ENCODE measurements at regions not wholly inside any gene's neighbourhood (a gene's known extent, or its start where the extent isn't known, plus 50 kb on each side); places are given as distances from the start of the nearest gene placed in this dataset.
"Not testable (repeated sequence)": the region's sequence is repeated elsewhere in the genome, so short reads cannot be mapped to it uniquely, and the experiment has no call there.

GRCh38 chr2:121149384-121149783, 135.6 kb downstream of the TFCP2L1 start:
- DNase-seq, result no peak

- DNase-seq, result no peak
These were observed 134.9 kb downstream of the TFCP2L1 start for GRCh38 chr2:121150126-121150525.

GRCh38 chr2:121150713-121151112, 134.3 kb downstream of the TFCP2L1 start:
- DNase-seq, result no peak

GRCh38 chr2:121151311-121152109, 133.5 kb downstream of the TFCP2L1 start:
- DNase-seq, result no peak

- no peak for DNase-seq
These were observed 132.1 kb downstream of the TFCP2L1 start for GRCh38 chr2:121152861-121153260.

- DNase-seq, result no peak
These were observed 131.5 kb downstream of the TFCP2L1 start for GRCh38 chr2:121153516-121153915.

- DNase-seq, result peak; percentile 37
These were observed 129.4 kb downstream of the TFCP2L1 start for GRCh38 chr2:121155502-121156056.

GRCh38 chr2:121157481-121157880, 127.5 kb downstream of the TFCP2L1 start:
- not testable (repeated sequence) for DNase-seq

GRCh38 chr2:121159291-121160071, 125.5 kb downstream of the TFCP2L1 start:
- DNase-seq, result no peak

- DNase-seq, result no peak
These were observed 124.6 kb downstream of the TFCP2L1 start for GRCh38 chr2:121160366-121160765.

- no peak for DNase-seq
These were observed 123.7 kb downstream of the TFCP2L1 start for GRCh38 chr2:121161272-121161671.

- no peak for DNase-seq
These were observed 122.1 kb downstream of the TFCP2L1 start for GRCh38 chr2:121162893-121163292.

- DNase-seq, result no peak
These were observed 121.0 kb downstream of the TFCP2L1 start for GRCh38 chr2:121164042-121164441.

GRCh38 chr2:121165038-121165542, 119.9 kb downstream of the TFCP2L1 start:
- no peak for DNase-seq
